CD4-positive, alpha-beta T cell (primary cell): ENCODE measurements at regions not wholly inside any gene's neighbourhood (a gene's known extent, or its start where the extent isn't known, plus 50 kb on each side); places are given as distances from the start of the nearest gene placed in this dataset.
"Not testable (repeated sequence)": the region's sequence is repeated elsewhere in the genome, so short reads cannot be mapped to it uniquely, and the experiment has no call there.

Experiments used
- ATAC-seq: fragments of 200-7000 bp; cut with Tn5 transposase; one replicate; pipeline ENCODE4 v1.10.0; 2022; ENCODE audit warnings: mild to moderate bottlenecking; ENCODE audit not compliant: poor library complexity
- CTCF ChIA-PET: fragments of 350-600 bp; sonication (Branson Sonifier 250); formaldehyde crosslinking; loops from one replicate; lab custom pipeline; 2021; ENCODE audit warnings: antibody characterized with exemption, inconsistent platforms; lab: Charles Lee
- POLR2A ChIA-PET: fragments of 350-600 bp; sonication (Branson Sonifier 250); formaldehyde crosslinking; loops from one replicate; lab custom pipeline; 2021; ENCODE audit warnings: antibody characterized with exemption, inconsistent platforms; lab: Charles Lee
- DNase-seq, 14 experiments: peaks; one replicate each; pipeline ENCODE4 v3.0.0-alpha.2; 2013 to 2020; ENCODE audit warnings: mixed read lengths in 2 of 14
- H3K27ac ChIP-seq, 2 donors: one replicate each; pipeline versions ENCODE4 v1.5.1 to v1.7.0; 2013; ENCODE audit warnings: low read length in 2 of 2, low read depth in 1 of 2, mild to moderate bottlenecking in 1 of 2
- H3K27me3 ChIP-seq, 2 experiments: 1 replicate in 1 of 2; 2 replicates in 1 of 2; pipeline versions ENCODE4 v1.6.1 to v1.7.0; 2013; ENCODE audit warnings: low read length in 2 of 2, control low read depth in 1 of 2, mild to moderate bottlenecking in 1 of 2, moderate library complexity in 1 of 2; ENCODE audit not compliant: insufficient read depth in 2 of 2, control insufficient read depth in 1 of 2
- H3K36me3 ChIP-seq: one replicate; pipeline ENCODE4 v1.6.1; 2013; ENCODE audit warnings: low read length, control low read depth; ENCODE audit not compliant: insufficient read depth
- H3K4me1 ChIP-seq: one replicate; pipeline ENCODE4 v1.6.1; 2013; ENCODE audit warnings: low read length, control low read depth; ENCODE audit not compliant: insufficient read depth
- H3K4me3 ChIP-seq: one replicate; pipeline ENCODE4 v1.5.1; 2013; ENCODE audit warnings: mild to moderate bottlenecking, low read length, moderate library complexity
- H3K9me3 ChIP-seq, 2 experiments: 1 replicate in 1 of 2; 2 replicates in 1 of 2; pipeline versions ENCODE4 v1.6.1 to v1.7.0; 2013; ENCODE audit warnings: low read length in 2 of 2, mild to moderate bottlenecking in 2 of 2, control low read depth in 1 of 2, moderate library complexity in 1 of 2; ENCODE audit not compliant: control insufficient read depth in 1 of 2, insufficient read depth in 1 of 2
- H3K27ac Mint-ChIP-seq: one replicate; pipeline ENCODE4 v1.8.0; 2020; ENCODE audit warnings: mixed read lengths
- H3K27me3 Mint-ChIP-seq: one replicate; pipeline ENCODE4 v1.8.0; 2021; ENCODE audit warnings: mixed read lengths
- H3K36me3 Mint-ChIP-seq: one replicate; pipeline ENCODE4 v1.8.0; 2021; ENCODE audit warnings: low read depth, mixed read lengths
- H3K4me1 Mint-ChIP-seq: one replicate; pipeline ENCODE4 v1.8.0; 2021; ENCODE audit warnings: low read depth, mixed read lengths
- H3K4me3 Mint-ChIP-seq: one replicate; pipeline ENCODE4 v1.8.0; 2020; ENCODE audit warnings: mild to moderate bottlenecking, mixed read lengths
- H3K9me3 Mint-ChIP-seq: one replicate; pipeline ENCODE4 v1.8.0; 2020; ENCODE audit warnings: mixed read lengths
- intact Hi-C, 2 experiments: fragments of 100-400 bp; cut with DNase I in 1 of 2; cut with micrococcal nuclease in 1 of 2; formaldehyde crosslinking; loops; one replicate each; pipeline versions ENCODE4 v1.15.1 to v1.9.0; 2023 to 2025; cut with DNase I, micrococcal nuclease
- TF ChIP-seq, protein P1 (sequence below): fragments of 200-600 bp; IDR thresholded peaks from one replicate; pipeline ENCODE4 v1.8.0; 2022; ENCODE audit warnings: antibody characterized with exemption, mild to moderate bottlenecking

DNA sequence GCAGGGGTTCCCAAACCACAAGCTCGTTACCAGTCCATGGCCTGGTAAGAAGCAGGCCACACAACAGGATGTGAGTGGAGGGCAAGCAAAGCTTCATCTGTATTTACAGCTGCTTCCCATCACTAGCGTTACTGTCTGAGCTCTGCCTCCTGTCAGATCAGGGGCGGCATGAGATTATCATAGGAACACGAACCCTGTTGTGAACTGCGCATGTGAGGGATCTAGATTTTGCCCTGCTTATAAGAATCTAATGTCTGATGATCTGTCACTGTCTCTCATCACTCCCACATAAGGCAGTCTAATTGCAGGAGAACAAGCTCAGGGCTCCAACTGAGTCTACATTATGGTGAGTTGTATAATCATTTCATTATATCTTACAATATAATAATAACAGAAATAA, 677.4 kb upstream of the SLITRK6 start:
- Mint-ChIP-seq H3K4me3 (no peak overlapping the region), H3K27me3 (no peaks in the 10 kb centered on the region), H3K36me3 (no peaks in the 10 kb centered on the region), H3K9me3 (peaks cover 6% of the 10 kb centered on the region), H3K27ac (no peak overlapping the region), H3K4me1 (no peaks in the 10 kb centered on the region)
- CTCF ChIA-PET: no interaction called here
- no peak for ATAC-seq
- intact Hi-C loops: no loop called here
- Histone ChIP-seq H3K4me3 (no peak overlapping the region), H3K36me3 (no peaks in the 10 kb centered on the region), H3K27ac (no peak overlapping the region), H3K27me3 (no peaks in the 10 kb centered on the region), H3K9me3 (peaks cover 0 to 15% of the 10 kb centered on the region in 2 experiments), H3K4me1 (no peaks in the 10 kb centered on the region)
- no peak for DNase-seq
- POLR2A ChIA-PET: no interaction called here
- TF ChIP-seq, protein P1, sequence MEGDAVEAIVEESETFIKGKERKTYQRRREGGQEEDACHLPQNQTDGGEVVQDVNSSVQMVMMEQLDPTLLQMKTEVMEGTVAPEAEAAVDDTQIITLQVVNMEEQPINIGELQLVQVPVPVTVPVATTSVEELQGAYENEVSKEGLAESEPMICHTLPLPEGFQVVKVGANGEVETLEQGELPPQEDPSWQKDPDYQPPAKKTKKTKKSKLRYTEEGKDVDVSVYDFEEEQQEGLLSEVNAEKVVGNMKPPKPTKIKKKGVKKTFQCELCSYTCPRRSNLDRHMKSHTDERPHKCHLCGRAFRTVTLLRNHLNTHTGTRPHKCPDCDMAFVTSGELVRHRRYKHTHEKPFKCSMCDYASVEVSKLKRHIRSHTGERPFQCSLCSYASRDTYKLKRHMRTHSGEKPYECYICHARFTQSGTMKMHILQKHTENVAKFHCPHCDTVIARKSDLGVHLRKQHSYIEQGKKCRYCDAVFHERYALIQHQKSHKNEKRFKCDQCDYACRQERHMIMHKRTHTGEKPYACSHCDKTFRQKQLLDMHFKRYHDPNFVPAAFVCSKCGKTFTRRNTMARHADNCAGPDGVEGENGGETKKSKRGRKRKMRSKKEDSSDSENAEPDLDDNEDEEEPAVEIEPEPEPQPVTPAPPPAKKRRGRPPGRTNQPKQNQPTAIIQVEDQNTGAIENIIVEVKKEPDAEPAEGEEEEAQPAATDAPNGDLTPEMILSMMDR: no peak

- no peaks in the 10 kb centered on the region for H3K4me1 ChIP-seq
- H3K27ac ChIP-seq: no peak overlapping the region
- H3K4me3 ChIP-seq: no peak overlapping the region
- H3K4me1 Mint-ChIP-seq: no peaks in the 10 kb centered on the region
- H3K27ac Mint-ChIP-seq: no peak overlapping the region
- no peak overlapping the region for H3K4me3 Mint-ChIP-seq
- CTCF ChIA-PET: no interaction called here
- no peaks in the 10 kb centered on the region for H3K36me3 Mint-ChIP-seq
- H3K9me3 Mint-ChIP-seq: peaks cover 6% of the 10 kb centered on the region
- DNase-seq (no peak), ATAC-seq (no peak)
- no peaks in the 10 kb centered on the region for H3K36me3 ChIP-seq
- POLR2A ChIA-PET: no interaction called here
- TF ChIP-seq, protein P1: no peak
- intact Hi-C loops: no loop called here
- no peaks in the 10 kb centered on the region for H3K27me3 Mint-ChIP-seq
- peaks cover 0 to 5% of the 10 kb centered on the region in 2 experiments for H3K9me3 ChIP-seq
- no peaks in the 10 kb centered on the region for H3K27me3 ChIP-seq
These were observed 687.4 kb upstream of the SLITRK6 start for GRCh38 chr13:86486582-86486981.

DNA sequence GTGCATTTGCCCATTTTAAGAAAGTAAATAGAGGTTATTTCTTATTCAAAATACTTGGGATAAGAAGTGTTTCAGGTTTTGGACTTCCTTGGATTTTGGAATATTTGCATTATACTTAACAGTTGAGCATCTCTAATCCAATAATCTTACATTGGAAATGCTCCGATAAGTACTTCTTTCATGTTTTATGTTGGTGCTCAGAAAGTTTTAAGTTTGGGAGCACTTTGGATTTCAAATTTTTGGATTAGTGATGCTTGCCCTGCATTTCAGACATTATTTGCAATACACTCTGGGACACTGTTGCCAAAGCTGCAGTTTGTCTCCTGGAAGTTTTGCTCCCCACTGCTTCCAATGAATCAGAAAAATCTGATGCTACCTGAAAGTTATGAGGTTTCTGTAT, 691.9 kb upstream of the SLITRK6 start:
- H3K4me3 ChIP-seq: no peak overlapping the region
- no peak overlapping the region for H3K27ac ChIP-seq
- H3K9me3 Mint-ChIP-seq: peaks cover 3% of the 10 kb centered on the region
- H3K36me3 ChIP-seq: no peaks in the 10 kb centered on the region
- no peaks in the 10 kb centered on the region for H3K36me3 Mint-ChIP-seq
- no peaks in the 10 kb centered on the region for H3K4me1 Mint-ChIP-seq
- H3K9me3 ChIP-seq: peaks cover 0 to 5% of the 10 kb centered on the region in 2 experiments
- CTCF ChIA-PET: no interaction called here
- no peaks in the 10 kb centered on the region for H3K4me1 ChIP-seq
- no peaks in the 10 kb centered on the region for H3K27me3 ChIP-seq
- DNase-seq: no peak
- TF ChIP-seq, protein P1: no peak
- POLR2A ChIA-PET: no interaction called here
- H3K27ac Mint-ChIP-seq: no peak overlapping the region
- H3K27me3 Mint-ChIP-seq: no peaks in the 10 kb centered on the region
- H3K4me3 Mint-ChIP-seq: no peak overlapping the region
- no peak for ATAC-seq
- intact Hi-C loops: no loop called here

DNA sequence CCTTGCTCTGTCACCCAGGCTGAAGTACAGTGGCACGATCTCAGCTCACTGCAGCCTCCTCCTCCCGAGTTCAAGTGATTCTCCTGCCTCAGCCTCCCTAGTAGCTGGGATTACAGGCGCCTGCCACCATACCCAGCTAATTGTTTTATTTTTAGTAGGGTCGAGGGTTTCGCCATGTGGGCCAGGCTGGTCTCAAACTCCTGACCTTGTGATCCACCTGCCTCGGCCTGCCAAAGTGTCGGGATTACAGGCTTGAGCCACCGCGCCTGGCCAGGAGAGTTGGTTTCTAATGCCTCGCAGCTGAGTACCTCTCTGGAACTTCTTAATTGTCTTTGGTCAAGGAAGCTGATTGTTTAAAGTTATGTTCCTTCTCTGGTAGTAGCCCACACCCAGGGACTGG, 702.7 kb upstream of the SLITRK6 start:
- H3K27ac Mint-ChIP-seq, ATAC-seq, H3K4me3 ChIP-seq, CTCF ChIA-PET, H3K36me3 Mint-ChIP-seq, H3K9me3 ChIP-seq, H3K4me1 ChIP-seq, H3K27ac ChIP-seq, POLR2A ChIA-PET, H3K36me3 ChIP-seq, H3K4me3 Mint-ChIP-seq, H3K4me1 Mint-ChIP-seq, H3K9me3 Mint-ChIP-seq, H3K27me3 ChIP-seq, H3K27me3 Mint-ChIP-seq, DNase-seq: not testable (repeated sequence)
- intact Hi-C loops: loop anchor here in 1 of 2 experiments (5.0 kb wide), 1 partner anchor 50 kb away; no protein-coding TSS in a partner anchor
